ENCODE measurements at regions not wholly inside any gene's neighbourhood (a gene's known extent, or its start where the extent isn't known, plus 50 kb on each side); places are given as distances from the start of the nearest gene placed in this dataset.

DNA sequence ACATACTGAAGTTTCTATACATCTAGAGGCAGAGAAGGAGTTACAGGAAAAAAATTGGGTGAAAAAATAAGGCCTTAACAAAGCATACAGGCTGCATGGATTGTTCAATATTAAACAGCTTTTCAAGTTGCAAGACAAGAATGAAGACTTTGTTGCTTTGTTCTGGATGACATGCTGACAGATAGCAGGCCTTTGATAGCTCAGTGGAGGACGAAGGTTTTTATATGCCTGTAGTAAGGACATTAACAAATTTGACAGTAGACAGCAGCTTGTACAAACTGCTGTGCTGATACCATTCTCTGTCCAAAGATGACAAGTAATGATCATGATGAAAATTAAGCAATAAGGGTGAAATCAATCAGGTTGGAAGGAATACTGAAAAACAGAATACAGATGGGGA lies 309.9 kb downstream of the NKX6-1 start:
- no peaks in the 10 kb centered on the region for H3K4me1 Mint-ChIP-seq
- H3K36me3 Mint-ChIP-seq: no peaks in the 10 kb centered on the region
- Histone ChIP-seq H3K27me3 (ENCODE audit: control insufficient read depth, insufficient read depth, low read length) (no peaks in the 10 kb centered on the region), H3K36me3 (ENCODE audit: control insufficient read depth, insufficient read depth, low read length) (no peaks in the 10 kb centered on the region), H3K4me3 (ENCODE audit: low read depth, low read length) (no peak overlapping the region), H3K9me3 (ENCODE audit: control insufficient read depth in 2 of 2, low read length in 2 of 2) (no peaks in the 10 kb centered on the region), H3K27ac (ENCODE audit: insufficient read depth, low read length, poor library complexity, severe bottlenecking) (no peak overlapping the region), H3K4me1 (ENCODE audit: control insufficient read depth, insufficient read depth, low read length, poor library complexity, severe bottlenecking) (no peaks in the 10 kb centered on the region)
- H3K27ac Mint-ChIP-seq: no peak overlapping the region
- peaks cover 0 to 13% (median 4%) of the 10 kb centered on the region in 7 donors for H3K9me3 Mint-ChIP-seq
- DNase-seq: no peak
- no peak for ATAC-seq (ENCODE audit: low read depth in 2 of 2)
- H3K4me3 Mint-ChIP-seq: no peak overlapping the region
- H3K27me3 Mint-ChIP-seq: no peaks in the 10 kb centered on the region

DNA sequence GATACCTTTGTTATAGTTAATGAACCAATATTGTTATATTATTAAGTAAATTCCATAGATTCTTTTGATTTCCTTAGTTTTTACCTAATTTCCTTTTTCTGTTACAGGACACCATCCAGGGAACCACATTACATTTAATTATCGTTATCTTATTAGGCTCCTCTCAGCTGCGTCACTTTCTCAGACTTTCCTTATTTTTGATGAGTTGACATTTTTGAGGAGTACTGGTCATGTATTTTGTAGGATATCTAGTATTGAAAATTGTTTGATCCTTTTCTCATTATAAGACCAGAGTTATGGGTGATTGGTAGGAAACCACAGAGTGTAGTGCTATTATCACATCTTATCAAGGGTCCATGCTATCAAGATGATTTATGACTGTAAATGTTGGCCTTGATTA lies 319.7 kb downstream of the NKX6-1 start:
- H3K4me3 Mint-ChIP-seq: no peak overlapping the region
- H3K36me3 ChIP-seq (ENCODE audit: control insufficient read depth, insufficient read depth, low read length): no peaks in the 10 kb centered on the region
- H3K9me3 ChIP-seq (ENCODE audit: control insufficient read depth in 2 of 2, low read length in 2 of 2): no peaks in the 10 kb centered on the region
- peaks cover 0 to 7% (median 3%) of the 10 kb centered on the region in 7 donors for H3K9me3 Mint-ChIP-seq
- ATAC-seq (ENCODE audit: low read depth in 2 of 2): no peak
- H3K27me3 ChIP-seq (ENCODE audit: control insufficient read depth, insufficient read depth, low read length): no peaks in the 10 kb centered on the region
- no peak overlapping the region for H3K4me3 ChIP-seq (ENCODE audit: low read depth, low read length)
- no peaks in the 10 kb centered on the region for H3K4me1 Mint-ChIP-seq
- no peak overlapping the region for H3K27ac Mint-ChIP-seq
- H3K27ac ChIP-seq (ENCODE audit: insufficient read depth, low read length, poor library complexity, severe bottlenecking): no peak overlapping the region
- no peaks in the 10 kb centered on the region for H3K4me1 ChIP-seq (ENCODE audit: control insufficient read depth, insufficient read depth, low read length, poor library complexity, severe bottlenecking)
- DNase-seq: no peak
- H3K36me3 Mint-ChIP-seq: no peaks in the 10 kb centered on the region
- H3K27me3 Mint-ChIP-seq: no peaks in the 10 kb centered on the region

DNA sequence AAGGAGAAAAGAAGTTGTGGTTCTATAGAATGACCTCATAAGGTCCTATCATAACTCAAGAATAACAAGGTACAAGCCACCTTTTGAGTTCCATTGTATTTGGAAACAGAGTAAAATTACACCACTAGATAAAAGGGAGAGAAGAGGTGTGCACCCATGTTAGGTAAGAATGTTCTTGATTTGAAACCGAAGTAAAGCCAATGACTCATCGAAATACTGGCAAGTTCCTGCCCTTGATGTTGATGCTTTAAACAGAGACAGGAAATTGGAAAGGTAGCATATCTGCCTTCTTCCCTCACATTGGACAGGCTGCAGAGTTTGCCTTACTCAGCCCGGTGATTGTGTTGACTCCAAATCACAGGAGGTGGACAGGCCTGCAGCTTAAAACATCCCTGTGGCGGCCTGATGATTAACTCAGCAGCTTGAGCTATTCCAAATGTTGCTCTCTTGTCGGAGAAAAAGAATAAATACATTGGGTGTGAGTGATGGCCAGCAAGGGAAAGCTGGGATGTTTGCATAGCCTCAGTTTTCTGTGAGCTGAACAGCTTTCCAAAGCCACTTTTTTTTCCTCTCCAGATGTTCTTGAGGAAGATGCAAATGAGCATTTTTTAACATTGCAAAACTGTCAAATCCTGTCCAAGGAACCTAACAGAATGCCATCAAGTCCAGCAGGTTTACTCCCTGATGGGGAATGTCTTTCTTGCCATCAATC lies 321.1 kb downstream of the NKX6-1 start:
- DNase-seq: no peak
- Histone ChIP-seq H3K4me1 (ENCODE audit: control insufficient read depth, insufficient read depth, low read length, poor library complexity, severe bottlenecking) (no peaks in the 10 kb centered on the region), H3K36me3 (ENCODE audit: control insufficient read depth, insufficient read depth, low read length) (no peaks in the 10 kb centered on the region), H3K9me3 (ENCODE audit: control insufficient read depth in 2 of 2, low read length in 2 of 2) (no peaks in the 10 kb centered on the region), H3K27ac (ENCODE audit: insufficient read depth, low read length, poor library complexity, severe bottlenecking) (no peak overlapping the region), H3K27me3 (ENCODE audit: control insufficient read depth, insufficient read depth, low read length) (no peaks in the 10 kb centered on the region), H3K4me3 (ENCODE audit: low read depth, low read length) (no peak overlapping the region)
- no peak overlapping the region for H3K4me3 Mint-ChIP-seq
- H3K27ac Mint-ChIP-seq: no peak overlapping the region
- H3K4me1 Mint-ChIP-seq: no peaks in the 10 kb centered on the region
- no peaks in the 10 kb centered on the region for H3K36me3 Mint-ChIP-seq
- H3K27me3 Mint-ChIP-seq: no peaks in the 10 kb centered on the region
- ATAC-seq (ENCODE audit: low read depth in 2 of 2): no peak
- H3K9me3 Mint-ChIP-seq: peaks cover 0 to 4% (median 1%) of the 10 kb centered on the region in 7 donors

DNA sequence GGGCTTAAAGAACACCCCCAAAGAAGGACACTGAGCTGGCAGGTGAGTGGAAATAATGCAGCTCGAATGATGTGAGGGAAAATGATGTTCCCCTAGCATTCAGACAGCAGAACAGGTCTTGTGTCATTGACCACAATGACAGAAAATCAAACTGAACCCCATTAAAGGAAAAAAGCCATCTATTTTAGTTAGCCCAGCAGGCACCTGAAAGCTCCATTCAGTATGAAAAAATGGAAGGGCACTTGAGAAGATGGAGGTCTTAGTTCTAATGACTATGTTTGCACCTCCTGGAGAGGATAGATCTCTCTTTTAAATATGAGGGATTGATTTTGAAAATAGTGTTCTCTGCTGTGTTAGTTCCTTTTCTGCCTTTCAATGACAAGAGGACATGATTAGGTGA lies 323.1 kb downstream of the NKX6-1 start:
- Mint-ChIP-seq H3K4me3 (no peak overlapping the region), H3K4me1 (no peaks in the 10 kb centered on the region)

DNA sequence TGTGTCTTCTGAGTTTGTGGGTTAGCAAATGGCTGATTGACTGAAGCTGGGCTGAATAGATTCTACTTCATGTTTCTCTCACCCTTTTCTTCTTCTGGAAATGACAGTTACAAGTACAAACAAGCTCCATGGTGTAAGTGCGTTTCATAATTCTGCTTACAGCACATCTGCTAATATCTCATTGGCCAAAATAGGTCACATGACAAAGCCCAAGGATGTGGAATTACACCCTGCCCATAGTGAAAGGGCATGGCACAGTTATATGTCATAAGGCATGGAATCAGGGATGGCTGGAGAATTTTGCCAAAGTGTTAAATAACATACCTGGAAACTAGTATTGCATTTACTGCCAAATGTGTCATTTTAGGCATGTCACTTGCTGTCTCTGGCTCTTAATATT lies 327.2 kb downstream of the NKX6-1 start:
- Mint-ChIP-seq H3K4me3 (no peak overlapping the region), H3K36me3 (no peaks in the 10 kb centered on the region), H3K27ac (no peak overlapping the region), H3K27me3 (no peaks in the 10 kb centered on the region), H3K9me3 (peaks cover 0 to 8% (median 0%) of the 10 kb centered on the region in 7 donors), H3K4me1 (no peaks in the 10 kb centered on the region)
- no peak for DNase-seq
- Histone ChIP-seq H3K4me3 (ENCODE audit: low read depth, low read length) (no peak overlapping the region), H3K27ac (ENCODE audit: insufficient read depth, low read length, poor library complexity, severe bottlenecking) (no peak overlapping the region), H3K9me3 (ENCODE audit: control insufficient read depth in 2 of 2, low read length in 2 of 2) (no peaks in the 10 kb centered on the region), H3K27me3 (ENCODE audit: control insufficient read depth, insufficient read depth, low read length) (no peaks in the 10 kb centered on the region), H3K4me1 (ENCODE audit: control insufficient read depth, insufficient read depth, low read length, poor library complexity, severe bottlenecking) (no peaks in the 10 kb centered on the region), H3K36me3 (ENCODE audit: control insufficient read depth, insufficient read depth, low read length) (no peaks in the 10 kb centered on the region)
- no peak for ATAC-seq (ENCODE audit: low read depth in 2 of 2)

More for the DNA sequence above, 323.1 kb downstream of the NKX6-1 start:
- no peaks in the 10 kb centered on the region for H3K9me3 ChIP-seq (ENCODE audit: control insufficient read depth in 2 of 2, low read length in 2 of 2)
- H3K36me3 Mint-ChIP-seq: no peaks in the 10 kb centered on the region
- no peak overlapping the region for H3K4me3 ChIP-seq (ENCODE audit: low read depth, low read length)
- H3K27ac Mint-ChIP-seq: no peak overlapping the region
- ATAC-seq (ENCODE audit: low read depth in 2 of 2) (no peak), DNase-seq (no peak)
- H3K27me3 ChIP-seq (ENCODE audit: control insufficient read depth, insufficient read depth, low read length): no peaks in the 10 kb centered on the region
- no peak overlapping the region for H3K27ac ChIP-seq (ENCODE audit: insufficient read depth, low read length, poor library complexity, severe bottlenecking)
- no peaks in the 10 kb centered on the region for H3K36me3 ChIP-seq (ENCODE audit: control insufficient read depth, insufficient read depth, low read length)
- H3K4me1 ChIP-seq (ENCODE audit: control insufficient read depth, insufficient read depth, low read length, poor library complexity, severe bottlenecking): no peaks in the 10 kb centered on the region
- H3K9me3 Mint-ChIP-seq: peaks cover 0 to 4% (median 1%) of the 10 kb centered on the region in 7 donors
- H3K27me3 Mint-ChIP-seq: no peaks in the 10 kb centered on the region

DNA sequence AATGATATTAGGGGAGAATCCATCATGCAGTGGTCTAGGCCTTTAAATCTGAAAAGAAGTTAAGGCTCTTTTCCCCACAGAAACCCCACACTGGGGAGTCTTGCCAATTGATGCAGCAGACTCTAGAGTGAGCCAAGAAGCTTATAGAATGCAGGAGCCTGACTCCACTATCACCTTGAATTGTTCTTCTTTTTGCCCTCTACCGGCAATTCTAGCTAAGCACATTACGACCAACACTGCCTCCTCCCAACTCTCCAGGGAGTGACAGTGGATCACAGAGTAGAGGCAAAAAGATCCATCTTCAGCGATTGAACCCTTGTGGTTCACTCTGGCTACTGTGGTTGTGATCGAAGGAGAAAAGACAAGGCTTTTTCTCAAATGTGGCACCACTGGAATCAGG lies 331.5 kb downstream of the NKX6-1 start:
- Mint-ChIP-seq H3K36me3 (no peaks in the 10 kb centered on the region), H3K4me3 (no peak overlapping the region), H3K4me1 (no peaks in the 10 kb centered on the region), H3K27me3 (no peaks in the 10 kb centered on the region), H3K27ac (no peak overlapping the region), H3K9me3 (peaks cover 0 to 5% (median 0%) of the 10 kb centered on the region in 7 donors)
- no peak overlapping the region for H3K27ac ChIP-seq (ENCODE audit: insufficient read depth, low read length, poor library complexity, severe bottlenecking)
- no peak for ATAC-seq (ENCODE audit: low read depth in 2 of 2)
- no peaks in the 10 kb centered on the region for H3K36me3 ChIP-seq (ENCODE audit: control insufficient read depth, insufficient read depth, low read length)
- no peaks in the 10 kb centered on the region for H3K9me3 ChIP-seq (ENCODE audit: control insufficient read depth in 2 of 2, low read length in 2 of 2)
- DNase-seq: no peak
- H3K27me3 ChIP-seq (ENCODE audit: control insufficient read depth, insufficient read depth, low read length): no peaks in the 10 kb centered on the region
- H3K4me3 ChIP-seq (ENCODE audit: low read depth, low read length): no peak overlapping the region
- no peaks in the 10 kb centered on the region for H3K4me1 ChIP-seq (ENCODE audit: control insufficient read depth, insufficient read depth, low read length, poor library complexity, severe bottlenecking)

DNA sequence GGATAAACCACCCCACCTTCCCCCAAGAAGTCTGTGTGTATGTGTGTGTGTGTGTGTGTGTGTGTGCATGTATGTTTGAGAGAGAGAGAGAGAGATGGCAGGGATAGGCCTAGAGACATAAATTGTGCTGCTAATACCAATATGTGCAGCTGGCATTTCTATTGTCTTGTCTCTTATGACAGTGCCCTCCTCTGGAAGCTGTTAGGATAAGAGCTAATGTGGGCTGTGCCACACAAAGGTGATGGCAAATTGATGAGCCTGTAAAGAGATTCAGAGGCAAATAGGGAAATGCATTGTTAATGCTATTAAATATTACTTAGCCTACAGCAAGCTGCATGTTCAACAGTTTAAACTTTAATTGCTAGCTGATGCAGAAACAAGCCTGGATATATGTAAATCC lies 332.0 kb downstream of the NKX6-1 start:
- no peak overlapping the region for H3K27ac ChIP-seq (ENCODE audit: insufficient read depth, low read length, poor library complexity, severe bottlenecking)
- H3K4me1 Mint-ChIP-seq: no peaks in the 10 kb centered on the region
- no peaks in the 10 kb centered on the region for H3K9me3 ChIP-seq (ENCODE audit: control insufficient read depth in 2 of 2, low read length in 2 of 2)
- H3K36me3 ChIP-seq (ENCODE audit: control insufficient read depth, insufficient read depth, low read length): no peaks in the 10 kb centered on the region
- DNase-seq (no peak), ATAC-seq (ENCODE audit: low read depth in 2 of 2) (no peak)
- no peaks in the 10 kb centered on the region for H3K27me3 ChIP-seq (ENCODE audit: control insufficient read depth, insufficient read depth, low read length)
- no peak overlapping the region for H3K4me3 Mint-ChIP-seq
- H3K27ac Mint-ChIP-seq: no peak overlapping the region
- no peaks in the 10 kb centered on the region for H3K36me3 Mint-ChIP-seq
- no peak overlapping the region for H3K4me3 ChIP-seq (ENCODE audit: low read depth, low read length)
- no peaks in the 10 kb centered on the region for H3K4me1 ChIP-seq (ENCODE audit: control insufficient read depth, insufficient read depth, low read length, poor library complexity, severe bottlenecking)
- H3K9me3 Mint-ChIP-seq: peaks cover 0 to 5% (median 0%) of the 10 kb centered on the region in 7 donors
- no peaks in the 10 kb centered on the region for H3K27me3 Mint-ChIP-seq

DNA sequence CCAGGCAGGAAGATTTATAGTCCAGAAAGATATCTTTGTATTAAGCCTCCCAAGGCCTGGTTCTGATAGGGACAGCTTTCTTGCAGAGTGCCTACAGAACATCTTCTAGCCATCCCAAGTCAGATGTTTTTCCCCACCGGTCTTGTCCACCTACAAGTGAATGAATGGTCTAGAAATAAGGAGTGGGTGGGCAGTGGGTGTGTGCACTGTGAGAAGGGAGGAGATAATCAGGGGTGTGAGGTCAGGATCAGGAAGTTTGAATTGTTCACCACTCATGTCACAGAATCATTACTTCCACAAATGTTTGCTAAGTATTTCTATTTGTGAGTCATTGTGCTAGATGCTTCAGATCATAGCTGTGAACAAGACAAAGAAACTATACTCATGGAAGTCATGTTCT lies 332.6 kb downstream of the NKX6-1 start:
- H3K9me3 ChIP-seq (ENCODE audit: control insufficient read depth in 2 of 2, low read length in 2 of 2): no peaks in the 10 kb centered on the region
- no peaks in the 10 kb centered on the region for H3K36me3 ChIP-seq (ENCODE audit: control insufficient read depth, insufficient read depth, low read length)
- Mint-ChIP-seq H3K36me3 (no peaks in the 10 kb centered on the region), H3K27ac (no peak overlapping the region), H3K4me3 (no peak overlapping the region), H3K4me1 (no peaks in the 10 kb centered on the region), H3K27me3 (no peaks in the 10 kb centered on the region), H3K9me3 (peaks cover 0 to 5% (median 0%) of the 10 kb centered on the region in 7 donors)
- ATAC-seq (ENCODE audit: low read depth in 2 of 2) (no peak), DNase-seq (no peak)
- no peak overlapping the region for H3K27ac ChIP-seq (ENCODE audit: insufficient read depth, low read length, poor library complexity, severe bottlenecking)
- H3K4me3 ChIP-seq (ENCODE audit: low read depth, low read length): no peak overlapping the region
- H3K4me1 ChIP-seq (ENCODE audit: control insufficient read depth, insufficient read depth, low read length, poor library complexity, severe bottlenecking): no peaks in the 10 kb centered on the region
- no peaks in the 10 kb centered on the region for H3K27me3 ChIP-seq (ENCODE audit: control insufficient read depth, insufficient read depth, low read length)

Data from CD4-positive, CD25-positive, alpha-beta regulatory T cell (primary cell).